SKM-1 treated with dmso at 0.1 percent for 144 hours (cell line): ENCODE measurements at regions not wholly inside any gene's neighbourhood (a gene's known extent, or its start where the extent isn't known, plus 50 kb on each side); places are given as distances from the start of the nearest gene placed in this dataset.

ENCODE experiments used
- DNase-seq: peaks from one replicate; lab custom pipeline; 2025; ENCODE audit not compliant: unreplicated experiment; lab: John Stamatoyannopoulos, UW

- no peak for DNase-seq
Measured at GRCh38 chr13:44210525-44210924, 163.1 kb upstream of the SERP2 start.

DNA sequence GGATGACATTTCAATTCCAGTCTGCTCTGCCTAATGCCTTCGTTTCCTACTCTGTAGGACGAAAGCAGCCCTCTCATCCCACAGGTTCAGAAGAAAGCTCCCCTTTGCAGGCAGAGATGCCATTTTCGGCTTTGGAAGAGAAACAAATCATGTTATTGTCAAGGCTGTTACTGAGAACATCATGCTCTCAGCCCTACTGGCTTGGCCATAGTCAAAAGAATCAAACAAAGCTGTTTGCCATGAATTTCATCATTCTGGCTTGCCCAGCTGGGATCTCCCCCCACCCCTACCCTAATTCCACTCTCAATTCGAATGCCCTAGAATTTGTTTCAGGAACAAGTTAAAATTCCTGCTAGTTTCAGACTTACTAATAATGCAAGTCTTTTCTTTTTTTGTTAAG, 162.3 kb upstream of the SERP2 start:
- DNase-seq = no peak

- DNase-seq = no peak
Measured at GRCh38 chr13:44211704-44212346, 161.8 kb upstream of the SERP2 start.

DNA sequence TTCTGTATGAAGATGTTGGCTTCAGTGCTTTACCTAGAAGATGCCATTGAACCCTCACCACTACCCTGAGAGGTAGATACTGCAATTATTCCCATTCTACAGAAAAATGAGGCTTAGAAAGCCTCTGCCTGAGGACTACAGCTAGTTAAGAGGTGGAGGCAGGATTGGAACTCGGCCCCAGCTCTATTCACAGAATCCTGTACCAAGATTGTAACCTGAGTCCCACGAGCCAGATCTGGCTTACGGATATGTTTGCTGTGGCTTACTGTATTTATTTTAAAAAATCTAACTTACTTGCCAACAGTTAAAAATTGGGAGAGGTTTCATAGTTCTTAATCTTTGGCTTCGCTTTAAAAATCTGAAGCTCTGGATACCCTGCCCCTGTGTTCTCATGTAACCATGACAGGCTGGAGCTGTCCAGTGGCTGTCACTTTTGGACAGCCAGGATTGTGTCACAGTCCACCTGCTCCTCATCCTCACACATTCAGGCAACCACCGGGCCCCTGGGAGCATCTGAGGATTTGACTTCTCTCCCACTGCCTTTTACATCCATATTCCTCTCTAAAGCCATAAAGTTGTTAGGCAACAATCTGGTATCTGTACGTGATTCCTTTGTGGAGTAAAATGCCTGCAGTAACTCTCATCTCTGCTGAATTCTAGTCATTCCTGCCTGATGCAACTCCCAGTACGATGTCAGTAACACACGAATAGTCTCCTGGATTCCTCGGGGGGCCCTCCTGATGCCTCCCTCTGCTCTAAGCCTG, 160.8 kb upstream of the SERP2 start:
- DNase-seq = no peak

DNA sequence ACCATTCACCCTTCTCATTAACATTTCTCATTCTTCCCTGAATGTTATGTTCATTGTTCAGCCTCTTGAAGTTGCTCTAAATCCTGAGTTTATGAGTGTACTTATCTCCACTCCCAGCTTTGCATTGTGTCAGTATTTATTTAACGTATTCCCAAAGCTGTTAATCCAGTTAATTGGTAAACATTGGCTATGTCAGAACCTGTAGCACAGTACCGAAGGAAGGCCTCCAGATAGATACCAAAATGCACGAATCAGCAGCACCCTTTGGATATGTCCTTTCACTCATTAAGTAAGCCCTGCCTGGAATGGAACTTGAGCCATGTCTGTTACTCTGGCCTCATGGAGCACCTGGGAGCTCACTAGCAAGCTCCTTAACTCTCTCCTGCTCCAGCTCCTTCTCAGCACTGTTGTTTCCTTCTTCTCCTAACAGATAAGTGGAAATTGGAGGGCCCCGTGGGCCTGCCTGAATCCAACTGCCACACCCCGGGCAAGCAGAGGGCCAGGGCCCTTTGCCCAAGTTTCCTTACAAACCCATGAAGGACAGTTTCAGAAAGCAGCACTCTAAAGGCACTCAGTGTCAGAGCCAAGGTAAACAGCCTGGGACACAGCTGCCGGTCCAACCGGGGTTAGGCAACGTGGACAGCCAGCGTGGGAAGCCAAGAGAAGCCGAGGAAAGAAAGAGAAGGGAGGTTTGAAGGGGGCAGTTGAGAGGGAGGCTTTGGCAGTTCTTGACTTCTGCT, 155.0 kb upstream of the SERP2 start:
- no peak for DNase-seq

DNA sequence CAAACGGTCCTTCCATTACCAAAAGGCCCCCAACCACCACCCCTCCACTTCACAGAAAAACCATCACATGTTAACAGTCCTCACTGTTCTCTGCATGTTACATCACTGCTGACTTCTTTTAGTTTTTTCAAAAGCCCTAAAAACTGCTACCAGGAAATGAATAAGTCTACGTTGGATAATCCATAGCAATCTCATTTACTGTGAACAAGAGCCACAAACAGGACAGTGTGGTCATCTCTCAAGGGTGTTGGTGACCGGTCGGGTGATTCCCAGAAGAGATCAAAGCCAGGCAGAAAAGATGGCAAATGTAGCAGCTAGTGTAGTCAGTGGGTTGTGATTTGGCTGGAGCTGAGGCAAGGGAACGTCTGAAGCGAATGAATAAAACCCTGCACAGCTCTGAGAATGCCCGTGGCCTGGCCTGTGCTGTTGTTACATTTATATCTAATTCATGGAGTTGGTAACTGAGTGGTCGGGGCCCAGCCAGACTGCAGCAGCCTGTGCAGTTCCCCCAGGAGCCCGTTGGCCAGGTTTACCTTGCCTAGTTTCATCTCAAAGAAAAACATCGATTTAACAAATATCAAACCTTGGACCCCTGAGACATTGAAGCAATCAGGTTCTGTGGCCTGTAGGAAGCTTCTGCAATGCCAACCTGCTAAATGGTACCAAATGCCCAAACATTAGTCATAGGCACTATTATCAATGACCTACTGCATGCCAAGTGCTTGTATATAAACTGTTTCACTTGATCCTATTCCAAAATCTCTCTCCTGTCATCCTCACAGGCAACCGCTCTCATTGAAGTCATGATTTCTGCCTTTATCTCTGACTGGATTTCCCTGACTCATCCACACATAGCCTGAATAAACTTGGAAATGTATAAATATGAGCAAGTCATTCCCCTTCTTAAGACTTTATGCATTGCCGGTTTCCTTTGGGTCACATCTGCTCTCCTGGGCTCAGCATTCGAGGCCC, 153.8 kb upstream of the SERP2 start:
- DNase-seq = no peak

DNA sequence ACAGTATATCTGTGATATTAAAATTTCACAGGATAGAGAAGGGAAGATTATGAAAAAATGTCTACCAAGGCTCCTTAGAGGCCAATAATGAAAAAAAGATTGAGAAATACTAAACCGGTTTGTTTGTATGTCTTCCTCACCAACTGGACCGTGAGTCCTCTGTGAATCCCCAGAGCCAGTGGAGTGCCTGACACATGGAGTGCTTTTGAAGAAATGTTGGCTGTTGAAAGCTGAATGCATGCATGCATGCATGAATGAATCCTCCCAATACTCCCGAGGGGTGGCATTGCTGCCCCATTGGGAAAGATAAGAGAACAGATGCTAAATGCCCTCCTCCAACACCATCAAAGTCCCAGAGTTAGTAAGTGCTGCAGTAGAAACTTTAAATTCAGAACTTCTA, 152.7 kb upstream of the SERP2 start:
- DNase-seq = no peak

DNA sequence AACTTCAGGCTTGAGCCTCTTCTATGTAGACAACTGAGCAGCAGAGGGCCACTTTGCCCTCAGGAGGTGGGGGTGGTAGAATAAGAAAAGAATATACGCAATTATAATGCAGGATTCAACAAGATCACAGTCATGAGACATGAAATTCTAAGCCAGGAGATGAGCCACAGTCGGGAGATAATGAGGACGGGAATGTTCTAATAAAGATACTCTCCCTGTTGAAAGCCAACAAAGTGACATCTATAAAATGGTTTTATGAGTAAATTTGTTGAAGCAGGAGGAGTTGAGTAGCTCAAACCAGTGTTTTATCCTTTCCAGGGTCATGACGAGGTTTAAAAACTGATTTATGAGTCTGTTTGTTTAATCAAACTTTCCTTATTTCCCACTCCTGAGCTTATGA, 152.0 kb upstream of the SERP2 start:
- no peak for DNase-seq

- DNase-seq = no peak
Measured at GRCh38 chr13:44223770-44224444, 149.7 kb upstream of the SERP2 start.

DNA sequence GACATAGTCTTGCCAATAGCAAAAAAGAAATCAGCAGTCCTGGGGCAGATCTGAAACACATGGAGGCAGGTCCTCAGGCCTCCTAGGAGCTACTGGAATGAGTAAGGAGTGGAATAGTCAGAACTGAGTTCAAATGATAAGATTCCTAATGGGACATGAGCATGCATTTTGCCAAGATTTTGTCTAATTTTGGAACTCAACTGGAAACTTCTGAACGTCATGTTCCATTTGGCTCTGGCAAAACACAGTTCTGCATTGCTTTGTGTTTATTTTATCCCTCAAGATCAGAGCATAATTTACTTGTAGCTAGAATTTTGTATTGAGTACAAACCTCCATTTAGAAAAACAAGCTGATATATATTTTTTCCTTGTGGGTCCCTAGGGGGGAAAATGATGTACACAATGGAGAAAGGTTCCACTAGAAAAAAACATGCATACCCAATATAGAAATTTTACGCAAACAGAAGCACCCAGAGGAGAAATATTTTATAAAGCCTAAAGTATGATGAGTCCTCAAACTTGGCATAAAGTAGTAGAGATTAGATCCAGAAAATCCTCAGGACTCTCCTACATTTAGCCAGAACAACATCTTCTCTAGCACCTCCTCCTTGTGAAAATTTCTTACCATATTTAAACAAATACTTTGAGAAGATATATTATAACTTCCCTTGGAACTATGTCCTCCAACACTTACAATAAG, 149.0 kb upstream of the SERP2 start:
- no peak for DNase-seq

- no peak for DNase-seq
Measured at GRCh38 chr13:44229371-44230030, 144.1 kb upstream of the SERP2 start.

GRCh38 chr13:44230071-44230470, 143.6 kb upstream of the SERP2 start:
- DNase-seq = no peak

- DNase-seq = no peak
Measured at GRCh38 chr13:44230736-44231135, 142.9 kb upstream of the SERP2 start.

DNA sequence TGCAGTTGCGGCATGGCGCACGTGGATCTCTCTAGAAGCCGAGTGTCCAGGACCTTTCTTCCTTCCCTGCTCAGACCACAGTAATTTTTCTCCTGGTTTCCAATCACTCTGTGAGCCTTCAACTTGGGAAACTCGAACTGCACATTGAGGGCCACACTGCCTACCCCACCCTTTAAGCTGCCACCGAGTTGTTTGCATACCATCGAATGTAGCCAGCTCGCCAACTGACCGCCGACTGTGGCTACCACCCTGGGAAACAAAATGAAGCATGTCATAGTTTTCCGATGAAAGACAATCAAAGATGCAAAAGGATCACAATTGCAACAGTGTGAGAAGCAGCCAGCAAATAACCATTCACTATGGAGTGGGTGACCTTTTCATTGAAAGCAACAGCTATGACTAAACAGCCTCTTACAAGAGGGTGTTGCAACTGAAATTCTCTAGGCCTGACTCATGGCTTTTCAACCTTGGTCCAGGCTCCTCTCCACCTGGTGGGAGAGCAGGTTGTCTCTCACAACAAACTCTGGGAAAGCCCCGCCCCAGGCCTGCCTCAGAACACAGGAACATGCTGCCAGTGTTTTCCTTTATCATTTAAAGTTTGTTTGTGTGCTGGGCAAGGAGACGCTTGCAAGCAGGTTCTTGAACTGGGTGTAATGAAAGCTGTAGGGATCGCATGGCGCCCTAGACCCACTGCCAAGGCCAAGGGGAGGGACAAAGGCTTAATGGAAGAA, 141.7 kb upstream of the SERP2 start:
- DNase-seq = no peak

DNA sequence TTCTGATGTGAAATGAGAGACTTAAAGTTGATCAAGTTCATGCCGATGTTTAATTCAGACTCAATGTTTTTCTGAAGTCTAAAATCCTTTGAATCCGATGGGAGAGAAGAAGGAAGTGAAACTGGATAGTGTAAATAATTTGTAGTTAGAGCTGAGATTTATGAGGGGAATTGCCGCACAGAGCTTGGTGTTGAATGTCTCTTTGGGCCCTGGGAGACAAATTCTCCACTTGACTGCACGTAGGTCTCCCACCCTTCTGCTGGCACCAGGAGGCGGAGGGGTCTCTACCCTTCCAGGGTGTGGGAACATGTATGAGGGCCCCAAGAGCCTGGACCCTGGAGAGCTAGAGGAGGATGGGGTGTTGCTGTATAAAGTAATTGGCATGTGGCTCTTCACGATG, 140.8 kb upstream of the SERP2 start:
- no peak for DNase-seq

DNA sequence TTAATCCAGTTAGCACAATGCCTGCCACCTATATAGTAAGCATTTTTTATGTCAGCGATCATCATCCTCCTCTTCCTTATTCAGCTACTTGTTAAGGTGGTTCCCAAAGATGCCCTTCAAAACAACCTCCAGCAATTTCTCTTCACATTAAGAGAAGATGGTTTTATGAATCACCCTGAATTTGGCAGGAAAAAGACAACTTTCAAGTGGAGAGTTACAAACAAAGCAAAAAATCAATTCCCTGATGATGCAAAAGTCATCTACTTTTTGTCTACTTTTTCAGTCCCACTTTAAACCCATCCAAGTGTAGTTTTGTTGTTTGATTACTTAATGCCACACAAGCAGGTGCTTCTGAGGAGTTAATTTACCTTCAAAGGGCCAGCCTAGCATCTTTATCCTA, 139.1 kb upstream of the SERP2 start:
- no peak for DNase-seq

DNA sequence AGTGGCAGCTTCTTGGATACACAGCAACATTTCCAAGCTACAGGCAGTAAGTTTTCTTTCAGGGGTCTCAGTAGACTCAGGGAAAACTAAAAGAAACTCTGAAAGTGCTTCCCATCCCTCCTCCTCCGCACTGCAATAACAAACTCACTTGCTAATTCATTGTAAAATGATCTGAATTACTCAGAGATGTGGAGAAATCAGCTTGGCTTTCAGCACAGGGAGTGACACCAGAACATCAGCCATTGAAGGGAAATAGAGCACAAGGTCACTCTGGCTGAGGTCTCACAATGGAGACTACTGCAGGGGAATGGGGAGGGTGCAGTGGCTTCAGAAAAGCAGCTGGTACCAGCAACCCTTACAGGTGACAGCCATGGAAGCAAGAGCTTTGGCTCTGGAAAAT, 137.3 kb upstream of the SERP2 start:
- no peak for DNase-seq

DNA sequence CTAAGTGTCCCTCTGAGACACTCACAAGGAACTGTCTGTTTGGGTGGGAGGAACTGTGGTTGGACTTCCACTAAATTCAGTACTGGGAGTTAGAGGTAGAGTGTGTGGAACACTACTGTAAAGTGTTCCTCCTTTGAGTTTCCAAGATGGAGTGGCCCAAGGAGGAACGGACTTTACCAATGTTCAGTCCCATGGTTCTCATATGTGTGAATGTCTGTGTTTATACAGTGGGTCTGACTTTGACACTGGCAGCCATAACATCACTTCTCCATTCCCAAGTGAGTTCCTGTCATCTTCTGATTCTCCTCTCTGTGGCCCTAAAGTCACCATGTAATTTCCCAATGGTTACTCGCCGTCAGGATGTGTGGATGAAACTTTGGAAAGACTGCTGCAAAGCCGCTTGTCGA, 136.8 kb upstream of the SERP2 start:
- DNase-seq = no peak
